ENCODE measurements at regions not wholly inside any gene's neighbourhood (a gene's known extent, or its start where the extent isn't known, plus 50 kb on each side); places are given as distances from the start of the nearest gene placed in this dataset.
"Not testable (repeated sequence)": the region's sequence is repeated elsewhere in the genome, so short reads cannot be mapped to it uniquely, and the experiment has no call there.

- DNase-seq (ENCODE audit: missing footprints) (no peak), ATAC-seq (no peak)
- intact Hi-C loops (cut with DNase I): no loop called here
Observed at GRCh38 chr7:34207810-34208209, 302.5 kb downstream of the BMPER start.

- ATAC-seq (peak; percentile 67), DNase-seq (ENCODE audit: missing footprints) (peak; percentile 55)
- intact Hi-C loops (cut with DNase I): no loop called here
Observed at GRCh38 chr7:34208878-34209621, 303.7 kb downstream of the BMPER start.

- intact Hi-C loops (cut with DNase I): no loop called here
- ATAC-seq: no peak
Observed at GRCh38 chr7:34211018-34211417, 305.7 kb downstream of the BMPER start.

GRCh38 chr7:34217972-34218371 is 312.6 kb downstream of the BMPER start:
- no peak for ATAC-seq
- no peak for DNase-seq (ENCODE audit: missing footprints)
- intact Hi-C loops (cut with DNase I): no loop called here

More at GRCh38 chr7:34211018-34211417, 305.7 kb downstream of the BMPER start:
- no peak for DNase-seq (ENCODE audit: missing footprints)

- DNase-seq (ENCODE audit: missing footprints): no peak
- intact Hi-C loops (cut with DNase I): no loop called here
- no peak for ATAC-seq
Observed at GRCh38 chr7:34219153-34219718, 313.9 kb downstream of the BMPER start.

GRCh38 chr7:34220506-34221185 is 315.3 kb downstream of the BMPER start:
- no peak for ATAC-seq
- intact Hi-C loops (cut with DNase I): no loop called here
- DNase-seq (ENCODE audit: missing footprints): no peak

- intact Hi-C loops (cut with DNase I): no loop called here
- DNase-seq (ENCODE audit: missing footprints) (no peak), ATAC-seq (no peak)
Observed at GRCh38 chr7:34222316-34222715, 317.0 kb downstream of the BMPER start.

- no peak for ATAC-seq
- intact Hi-C loops (cut with DNase I): no loop called here
- DNase-seq (ENCODE audit: missing footprints): no peak
Observed at GRCh38 chr7:34222722-34223121, 317.4 kb downstream of the BMPER start.

- intact Hi-C loops (cut with DNase I): no loop called here
- DNase-seq (ENCODE audit: missing footprints) (no peak), ATAC-seq (no peak)
Observed at GRCh38 chr7:34224281-34224680, 318.9 kb downstream of the BMPER start.

- ATAC-seq (no peak), DNase-seq (ENCODE audit: missing footprints) (no peak)
- intact Hi-C loops (cut with DNase I): no loop called here
Observed at GRCh38 chr7:34225193-34225592, 319.9 kb downstream of the BMPER start.

GRCh38 chr7:34227525-34227924 is 322.2 kb downstream of the BMPER start:
- ATAC-seq (no peak), DNase-seq (ENCODE audit: missing footprints) (no peak)
- intact Hi-C loops (cut with DNase I): no loop called here

- DNase-seq (ENCODE audit: missing footprints); intact Hi-C loops (cut with DNase I); ATAC-seq: not testable (repeated sequence)
Observed at GRCh38 chr7:34235101-34235500, 329.8 kb downstream of the BMPER start.

GRCh38 chr7:34236057-34236456 is 330.7 kb downstream of the BMPER start:
- intact Hi-C loops (cut with DNase I): no loop called here
- ATAC-seq (no peak), DNase-seq (ENCODE audit: missing footprints) (no peak)

GRCh38 chr7:34236839-34237492 is 331.6 kb downstream of the BMPER start:
- ATAC-seq (no peak), DNase-seq (ENCODE audit: missing footprints) (no peak)
- intact Hi-C loops (cut with DNase I): no loop called here

- ATAC-seq (no peak), DNase-seq (ENCODE audit: missing footprints) (no peak)
- intact Hi-C loops (cut with DNase I): no loop called here
Observed at GRCh38 chr7:34237493-34237849, 332.1 kb downstream of the BMPER start.

GRCh38 chr7:34240417-34240816 is 335.1 kb downstream of the BMPER start:
- intact Hi-C loops (cut with DNase I): no loop called here
- no peak for DNase-seq (ENCODE audit: missing footprints)

GRCh38 chr7:34242391-34242790 is 337.1 kb downstream of the BMPER start:
- DNase-seq (ENCODE audit: missing footprints) (no peak), ATAC-seq (no peak)
- intact Hi-C loops (cut with DNase I): no loop called here

More at GRCh38 chr7:34240417-34240816, 335.1 kb downstream of the BMPER start:
- ATAC-seq: no peak

- DNase-seq (ENCODE audit: missing footprints) (no peak), ATAC-seq (no peak)
- intact Hi-C loops (cut with DNase I): no loop called here
Observed at GRCh38 chr7:34245246-34245645, 339.9 kb downstream of the BMPER start.

- intact Hi-C loops (cut with DNase I): no loop called here
- DNase-seq (ENCODE audit: missing footprints) (no peak), ATAC-seq (no peak)
Observed at GRCh38 chr7:34247468-34247867, 342.1 kb downstream of the BMPER start.

GRCh38 chr7:34249192-34249591 is 343.9 kb downstream of the BMPER start:
- DNase-seq (ENCODE audit: missing footprints) (no peak), ATAC-seq (no peak)
- intact Hi-C loops (cut with DNase I): no loop called here

Data from Right ventricle myocardium inferior (tissue), 1 donor.